Suppressor macrophage treated with lipopolysaccharide for 1 hour (primary cell): ENCODE measurements at regions not wholly inside any gene's neighbourhood (a gene's known extent, or its start where the extent isn't known, plus 50 kb on each side); places are given as distances from the start of the nearest gene placed in this dataset.
A peak's percentile ranks its signal among the peaks of the same experiment; 100 is the strongest.

ENCODE experiments used
- DNase-seq, 3 donors: peaks; one replicate each; pipeline ENCODE4 v3.0.0-alpha.2; 2020 to 2022

DNA sequence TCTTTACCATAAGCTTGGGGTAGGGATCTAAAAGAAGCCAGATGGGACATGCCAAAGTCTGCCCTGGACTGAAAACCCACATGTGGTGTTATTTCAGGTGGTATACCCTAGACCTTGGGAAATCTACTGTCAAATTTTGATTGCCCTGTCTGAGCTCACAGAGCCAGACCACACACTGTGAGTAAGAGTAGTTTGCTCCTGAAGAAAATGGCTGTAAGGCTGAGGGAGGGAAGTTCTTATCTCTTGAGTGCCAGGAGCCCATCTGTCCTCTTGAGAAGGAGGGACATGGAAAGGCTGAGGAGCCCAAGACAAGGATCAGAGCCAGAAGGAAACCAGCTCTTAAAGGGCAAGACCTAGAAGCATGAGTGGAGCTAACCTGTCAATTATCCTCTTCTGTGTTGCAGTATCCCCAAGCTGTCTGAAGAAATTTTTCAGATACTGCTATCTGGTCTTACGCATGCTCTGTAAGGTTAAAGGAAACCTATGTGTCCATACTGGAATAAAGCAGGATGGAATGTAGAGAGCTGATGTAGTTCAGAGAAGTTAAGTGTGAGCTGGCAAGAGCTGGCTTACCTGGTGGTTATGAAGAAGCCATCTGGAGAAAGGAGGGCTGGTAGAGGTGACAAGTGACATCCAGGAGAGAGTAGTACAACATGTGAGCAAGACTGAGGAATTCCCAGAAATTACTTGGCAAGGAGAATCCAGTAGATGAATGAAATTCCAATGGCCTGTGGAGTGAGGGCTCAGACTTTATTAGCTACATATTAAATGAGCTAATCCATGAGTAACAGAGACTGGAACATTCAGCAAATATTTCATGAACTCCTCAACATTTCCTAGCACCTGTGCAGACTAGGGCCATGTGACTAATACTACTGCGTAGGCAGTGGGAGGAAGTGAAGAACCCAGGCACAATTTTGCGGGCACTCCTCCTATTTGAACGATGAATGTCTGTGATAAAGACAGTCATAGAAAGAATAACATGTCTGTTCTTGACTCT is 389.1 kb upstream of the KIF2A start:
- no peak for DNase-seq

DNA sequence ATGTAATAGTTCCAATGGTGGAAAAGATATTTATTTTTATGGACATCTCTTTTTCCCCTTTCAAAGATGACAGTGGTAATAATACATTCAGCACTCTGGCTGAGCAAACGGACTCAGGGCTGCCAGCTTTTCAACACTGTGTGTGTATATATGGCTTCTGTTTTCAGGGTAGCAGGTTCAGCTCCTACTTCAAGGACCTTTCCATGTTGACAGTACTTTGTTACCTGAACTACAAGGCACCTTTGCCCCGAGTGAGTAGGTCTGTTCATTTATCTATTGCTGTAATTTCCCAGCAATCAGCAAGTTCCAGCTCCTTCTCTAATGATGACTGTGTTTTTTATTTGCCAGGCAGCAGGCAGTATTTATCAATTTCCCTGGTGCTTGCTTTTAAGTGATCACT is 387.4 kb upstream of the KIF2A start:
- DNase-seq, result no peak

GRCh38 chr5:61919920-61920319 is 386.1 kb upstream of the KIF2A start:
- DNase-seq, result no peak

- DNase-seq, result no peak
Observed at GRCh38 chr5:61924251-61924650, 381.8 kb upstream of the KIF2A start.

- DNase-seq, result no peak
Observed at GRCh38 chr5:61926911-61927310, 379.1 kb upstream of the KIF2A start.

- no peak for DNase-seq
Observed at GRCh38 chr5:61931236-61931635, 374.8 kb upstream of the KIF2A start.

- DNase-seq, result peak; percentile 52 to 56 (median 55)
Observed at GRCh38 chr5:61933787-61934626, 372.0 kb upstream of the KIF2A start.

DNA sequence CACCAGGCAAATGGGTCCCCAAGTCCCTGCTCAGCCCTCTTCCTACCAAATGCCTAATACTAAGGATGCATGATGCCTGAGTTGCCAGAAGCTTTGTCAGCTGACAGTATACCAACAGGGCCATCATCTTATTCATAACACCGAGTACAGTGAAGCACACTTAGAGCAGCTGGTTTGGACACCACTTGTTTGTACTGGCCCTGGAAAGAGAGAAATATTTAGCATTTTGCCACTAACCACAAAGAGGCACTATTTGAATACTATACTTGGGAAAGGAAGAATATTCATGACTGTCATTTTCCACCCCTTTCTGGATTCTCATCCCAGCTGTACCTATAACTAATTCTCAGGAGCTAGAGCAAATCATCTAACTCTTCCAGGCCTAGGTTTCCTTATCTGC is 364.4 kb upstream of the KIF2A start:
- DNase-seq, result no peak

GRCh38 chr5:61942462-61943049 is 363.4 kb upstream of the KIF2A start:
- DNase-seq, result no peak

- no peak for DNase-seq
Observed at GRCh38 chr5:61943713-61944112, 362.3 kb upstream of the KIF2A start.

DNA sequence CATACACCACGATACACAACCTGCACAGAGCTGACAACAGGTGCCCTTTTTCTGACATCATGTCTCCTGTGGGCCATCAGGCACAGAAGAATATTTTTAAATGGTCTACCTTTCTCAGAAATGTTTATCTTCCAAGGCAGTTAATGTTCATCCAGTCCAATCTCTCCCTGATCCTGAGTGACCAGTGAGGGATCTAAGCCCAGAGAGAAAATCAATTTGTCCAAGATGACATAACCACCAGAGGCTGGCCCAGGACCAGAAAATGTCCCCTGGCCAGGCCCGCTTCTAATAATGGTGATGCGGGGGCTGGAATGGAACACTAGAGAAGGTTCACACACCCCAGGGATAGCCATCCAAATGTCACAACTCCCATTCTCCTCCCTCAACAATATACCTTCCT is 357.9 kb upstream of the KIF2A start:
- DNase-seq, result no peak

DNA sequence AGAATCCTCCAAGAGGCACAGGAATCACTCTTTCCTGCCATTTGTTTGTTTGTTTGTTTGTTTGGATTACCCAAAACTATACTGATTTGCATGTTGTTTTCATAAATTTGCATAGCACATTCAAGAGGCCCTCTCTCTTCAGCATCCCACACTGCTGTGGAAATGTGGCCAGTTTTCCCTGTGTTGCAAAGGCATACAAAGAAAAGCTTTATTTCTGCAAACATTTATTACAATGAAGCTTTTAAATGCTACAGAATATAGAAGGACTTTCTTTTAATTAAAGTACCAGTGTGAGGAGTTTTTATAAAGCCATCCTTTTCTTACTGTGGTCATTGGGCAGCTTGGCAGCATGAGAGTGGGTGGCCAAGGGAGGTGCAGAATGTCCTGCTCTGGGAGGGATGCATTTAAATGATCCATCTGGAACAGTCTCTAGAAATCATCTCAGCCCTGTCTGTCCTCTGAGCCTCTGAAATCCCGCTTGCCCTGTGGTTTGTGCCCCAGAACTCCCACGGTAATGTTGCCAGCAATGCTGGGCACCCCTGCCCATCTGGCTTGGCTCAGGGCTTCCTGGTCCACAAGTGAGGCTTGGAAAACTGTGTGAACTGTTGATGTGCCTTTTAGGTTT is 356.8 kb upstream of the KIF2A start:
- DNase-seq, result no peak

DNA sequence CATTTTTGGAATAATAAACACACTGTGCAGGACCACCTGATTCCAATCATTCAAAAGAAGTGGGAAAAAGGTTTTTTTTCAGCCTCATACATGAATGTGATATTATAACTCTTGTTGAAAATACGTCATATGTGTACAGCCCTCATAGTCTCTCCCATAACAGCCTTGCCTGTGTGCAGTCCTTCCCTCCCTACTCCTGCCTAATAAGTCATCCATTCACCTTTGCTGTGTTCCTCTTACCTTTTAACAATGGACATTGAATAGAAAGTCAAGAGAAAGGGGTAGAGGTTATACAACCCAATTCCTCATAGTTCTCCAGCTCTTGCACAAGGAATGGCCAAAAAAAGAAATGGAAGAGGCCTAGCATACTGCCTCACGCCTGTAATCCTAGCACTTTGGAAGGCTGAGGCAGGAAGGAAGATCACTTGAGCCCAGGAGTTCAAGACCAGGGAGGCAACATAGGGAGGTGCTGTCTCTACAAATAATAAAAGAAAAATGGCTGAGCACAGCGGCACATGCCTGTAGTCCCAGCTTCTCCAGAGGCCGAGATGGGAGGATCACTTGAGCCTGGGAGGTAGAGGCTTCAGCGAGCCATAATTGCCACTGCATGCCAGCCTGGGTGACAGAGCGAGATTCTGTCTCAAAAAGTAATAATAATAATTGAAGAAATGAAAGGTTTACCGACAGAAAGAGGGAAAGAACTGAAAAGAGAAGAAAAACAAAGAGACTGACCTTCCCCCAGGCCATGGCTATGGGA is 356.1 kb upstream of the KIF2A start:
- DNase-seq, result no peak

DNA sequence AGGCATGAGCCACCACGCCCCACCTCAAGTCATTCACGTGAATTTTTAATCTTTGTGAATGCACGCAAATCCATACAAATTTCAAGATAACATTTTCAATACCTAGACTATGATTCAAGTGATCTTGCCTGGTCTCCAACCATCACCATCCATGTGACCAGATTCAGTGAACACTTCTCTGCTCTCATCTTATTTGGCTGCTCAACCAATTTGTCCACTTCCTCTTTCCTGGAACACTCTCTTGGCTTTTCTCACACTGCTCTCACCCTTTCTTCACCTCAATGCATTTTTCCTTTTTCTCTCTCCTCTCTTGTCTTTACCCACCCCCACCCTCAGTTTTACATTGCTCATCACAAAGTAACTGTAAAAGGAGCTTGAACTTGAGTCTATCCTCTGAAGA is 354.7 kb upstream of the KIF2A start:
- no peak for DNase-seq

DNA sequence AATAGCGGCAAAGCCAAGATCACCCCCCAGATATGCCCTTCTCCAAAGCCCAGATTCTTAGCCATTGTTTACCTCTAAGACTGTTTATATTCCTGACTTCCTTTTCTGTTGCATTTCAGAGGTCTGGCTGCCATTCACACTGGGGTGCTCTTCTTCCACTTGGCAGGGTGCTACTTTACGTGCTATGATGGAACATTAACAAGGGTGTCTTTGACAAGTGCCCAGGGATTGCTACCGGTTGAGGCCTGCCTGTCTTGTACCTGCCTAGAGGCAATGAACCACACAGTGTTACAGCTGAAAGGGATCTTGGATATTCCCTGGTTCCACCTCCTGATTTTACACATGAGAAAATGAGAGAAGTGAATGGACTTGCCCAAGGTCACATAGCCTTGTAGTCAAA is 352.1 kb upstream of the KIF2A start:
- DNase-seq, result no peak

GRCh38 chr5:61964201-61964600 is 341.8 kb upstream of the KIF2A start:
- no peak for DNase-seq

GRCh38 chr5:61965069-61965468 is 340.9 kb upstream of the KIF2A start:
- no peak for DNase-seq

DNA sequence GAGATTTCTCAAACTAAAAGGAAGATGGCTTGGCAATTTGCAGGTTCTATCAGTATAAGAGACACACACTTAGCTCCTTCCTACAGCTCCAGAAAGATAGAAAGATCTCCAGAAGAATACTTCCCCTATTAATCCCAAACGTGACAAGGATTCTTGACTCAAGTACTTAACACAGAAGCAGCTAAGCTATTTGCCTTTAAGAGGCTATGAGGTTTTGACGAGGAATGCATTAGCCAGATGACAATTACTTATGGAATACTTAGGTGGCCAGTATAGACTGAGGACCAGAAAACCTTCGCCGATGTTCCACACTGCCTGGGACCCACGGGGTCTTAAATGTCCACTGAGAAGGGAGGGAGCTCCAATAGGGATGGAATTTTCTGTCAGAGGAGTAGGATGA is 340.5 kb upstream of the KIF2A start:
- DNase-seq, result no peak

DNA sequence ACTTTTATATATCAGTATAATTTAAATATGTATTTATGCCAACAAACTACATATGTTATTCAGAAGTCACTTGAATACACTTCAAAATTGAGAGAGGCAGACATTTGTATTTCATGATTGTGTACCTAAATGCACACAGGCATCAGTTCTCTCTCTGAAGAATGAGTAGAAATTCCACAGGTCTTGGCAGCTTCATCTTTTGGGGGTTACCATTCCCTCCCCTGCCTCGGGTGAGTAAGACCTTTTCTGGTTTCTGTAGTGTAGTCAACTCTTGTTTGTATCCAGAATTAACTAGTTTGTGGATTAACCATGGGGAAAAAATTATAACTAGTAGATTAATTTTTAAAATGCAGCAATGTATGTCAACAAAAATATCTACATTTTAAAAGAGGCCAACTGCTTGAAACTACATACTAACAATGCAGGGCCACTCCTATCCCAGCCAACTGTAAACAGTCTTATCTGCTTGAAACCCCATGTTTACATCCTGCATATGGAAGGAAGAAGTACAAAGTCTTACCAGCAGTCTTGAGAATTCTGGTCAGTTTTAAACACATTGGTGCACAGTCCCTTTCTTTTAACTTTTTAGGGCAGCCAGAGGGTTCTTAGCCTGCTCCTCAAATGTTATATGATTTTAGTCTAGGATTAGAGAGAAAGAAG is 339.6 kb upstream of the KIF2A start:
- DNase-seq, result no peak

GRCh38 chr5:61966997-61967396 is 339.0 kb upstream of the KIF2A start:
- DNase-seq, result no peak

- DNase-seq, result no peak
Observed at GRCh38 chr5:61967681-61968080, 338.3 kb upstream of the KIF2A start.

- DNase-seq, result no peak
Observed at GRCh38 chr5:61969347-61969746, 336.7 kb upstream of the KIF2A start.
